Peyer's patch (tissue), 4 donors: ENCODE measurements at regions not wholly inside any gene's neighbourhood (a gene's known extent, or its start where the extent isn't known, plus 50 kb on each side); places are given as distances from the start of the nearest gene placed in this dataset.
A peak's percentile ranks its signal among the peaks of the same experiment; 100 is the strongest.

ENCODE experiments used
- DNase-seq, 3 donors: peaks; one replicate each; pipeline ENCODE4 v3.0.0-alpha.2; 2017 to 2019
- H3K27ac ChIP-seq, 4 donors: fragments of 200-600 bp; sonication (generic); one replicate each; pipeline ENCODE4 v1.5.1; 2016 to 2019
- H3K27me3 ChIP-seq, 2 donors: fragments of 200-600 bp; sonication (generic); one replicate each; pipeline ENCODE4 v1.5.1; 2019
- H3K36me3 ChIP-seq, 3 donors: fragments of 200-600 bp; sonication (generic); one replicate each; pipeline ENCODE4 v1.5.1; 2016 to 2019
- H3K4me1 ChIP-seq, 4 donors: fragments of 200-600 bp; sonication (generic); one replicate each; pipeline ENCODE4 v1.5.1; 2016 to 2019
- H3K4me3 ChIP-seq, 4 donors: fragments of 200-600 bp; sonication (generic); 1 replicate in 3 of 4; 2 replicates in 1 of 4; pipeline ENCODE4 v1.5.1; 2016 to 2019; ENCODE audit warnings: mild to moderate bottlenecking in 1 of 4
- H3K9me3 ChIP-seq, 4 donors: fragments of 200-600 bp; sonication (generic); one replicate each; pipeline ENCODE4 v1.5.1; 2016 to 2019; ENCODE audit warnings: mild to moderate bottlenecking in 1 of 4
- POLR2A ChIP-seq, 2 donors: fragments of 450-650 bp; IDR thresholded peaks; one replicate each; pipeline ENCODE4 v1.5.1; 2017; ENCODE audit warnings: antibody characterized with exemption in 2 of 2, mild to moderate bottlenecking in 2 of 2, moderate library complexity in 2 of 2
- TF ChIP-seq, protein P1 (sequence below), 6 experiments: fragments of 450-650 bp in 4 of 6; fragments of 200-600 bp in 2 of 6; sonication (generic) in 1 of 6; IDR thresholded peaks; one replicate each; pipeline ENCODE4 v1.5.1; 2017 to 2019; ENCODE audit warnings: antibody characterized with exemption in 6 of 6, mild to moderate bottlenecking in 3 of 6, moderate library complexity in 1 of 6

DNA sequence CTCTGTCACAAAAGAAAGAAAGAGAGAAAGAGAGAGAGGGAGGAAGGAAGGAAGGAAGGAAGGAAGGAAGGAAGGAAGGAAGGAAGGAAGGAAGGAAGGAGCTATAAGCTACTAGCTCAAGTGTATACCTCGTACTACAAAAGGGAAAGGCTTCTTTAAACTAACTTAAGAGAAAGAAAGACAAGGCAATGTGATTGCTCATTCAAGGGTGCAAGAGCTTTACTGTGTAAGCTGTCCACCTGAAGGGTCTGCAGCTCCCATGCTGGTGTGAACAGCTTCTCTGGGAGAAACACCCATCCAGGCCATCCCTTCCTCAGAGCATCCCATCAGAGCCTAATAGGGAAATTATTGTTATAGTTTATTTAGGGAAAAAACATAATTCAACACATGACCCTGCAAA, 286.1 kb upstream of the ID2 start:
- no peaks in the 10 kb centered on the region for H3K27me3 ChIP-seq
- no peaks in the 10 kb centered on the region for H3K9me3 ChIP-seq
- TF ChIP-seq, protein P1, sequence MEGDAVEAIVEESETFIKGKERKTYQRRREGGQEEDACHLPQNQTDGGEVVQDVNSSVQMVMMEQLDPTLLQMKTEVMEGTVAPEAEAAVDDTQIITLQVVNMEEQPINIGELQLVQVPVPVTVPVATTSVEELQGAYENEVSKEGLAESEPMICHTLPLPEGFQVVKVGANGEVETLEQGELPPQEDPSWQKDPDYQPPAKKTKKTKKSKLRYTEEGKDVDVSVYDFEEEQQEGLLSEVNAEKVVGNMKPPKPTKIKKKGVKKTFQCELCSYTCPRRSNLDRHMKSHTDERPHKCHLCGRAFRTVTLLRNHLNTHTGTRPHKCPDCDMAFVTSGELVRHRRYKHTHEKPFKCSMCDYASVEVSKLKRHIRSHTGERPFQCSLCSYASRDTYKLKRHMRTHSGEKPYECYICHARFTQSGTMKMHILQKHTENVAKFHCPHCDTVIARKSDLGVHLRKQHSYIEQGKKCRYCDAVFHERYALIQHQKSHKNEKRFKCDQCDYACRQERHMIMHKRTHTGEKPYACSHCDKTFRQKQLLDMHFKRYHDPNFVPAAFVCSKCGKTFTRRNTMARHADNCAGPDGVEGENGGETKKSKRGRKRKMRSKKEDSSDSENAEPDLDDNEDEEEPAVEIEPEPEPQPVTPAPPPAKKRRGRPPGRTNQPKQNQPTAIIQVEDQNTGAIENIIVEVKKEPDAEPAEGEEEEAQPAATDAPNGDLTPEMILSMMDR (IDR thresholded peaks at IDR 0.05) = no peak
- TF ChIP-seq POLR2A (IDR thresholded peaks at IDR 0.05) = no peak
- H3K4me3 ChIP-seq = no peak overlapping the region
- H3K4me1 ChIP-seq = no peaks in the 10 kb centered on the region
- no peak overlapping the region for H3K27ac ChIP-seq
- H3K36me3 ChIP-seq = no peaks in the 10 kb centered on the region
- no peak for DNase-seq

DNA sequence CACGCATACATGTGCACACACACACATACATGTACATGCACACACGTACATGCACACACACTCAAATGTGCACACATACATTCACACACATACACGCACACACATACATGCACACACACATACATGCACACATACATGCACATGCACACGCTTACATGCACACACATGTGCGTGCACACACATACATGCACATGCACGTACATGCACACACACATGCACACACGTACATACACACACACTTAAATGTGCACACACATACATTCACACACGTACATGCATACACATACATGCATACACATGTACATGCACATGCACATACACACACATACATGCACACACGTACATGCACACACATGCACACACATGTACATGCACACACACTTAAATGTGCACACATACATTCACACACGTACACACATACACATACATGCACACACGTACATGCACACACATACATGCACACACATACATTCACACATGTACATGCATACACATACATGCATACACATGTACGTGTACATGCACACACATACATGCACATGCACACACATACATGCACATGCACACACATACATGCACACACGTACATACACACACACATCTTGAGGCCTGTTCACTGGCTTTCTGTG, 283.7 kb upstream of the ID2 start:
- H3K4me1 ChIP-seq = no peaks in the 10 kb centered on the region
- H3K9me3 ChIP-seq = no peaks in the 10 kb centered on the region
- no peak for TF ChIP-seq POLR2A (IDR thresholded peaks at IDR 0.05)
- TF ChIP-seq, protein P1 (IDR thresholded peaks at IDR 0.05) = no peak
- H3K36me3 ChIP-seq = no peaks in the 10 kb centered on the region
- DNase-seq = no peak
- no peaks in the 10 kb centered on the region for H3K27me3 ChIP-seq
- no peak overlapping the region for H3K27ac ChIP-seq
- no peak overlapping the region for H3K4me3 ChIP-seq

DNA sequence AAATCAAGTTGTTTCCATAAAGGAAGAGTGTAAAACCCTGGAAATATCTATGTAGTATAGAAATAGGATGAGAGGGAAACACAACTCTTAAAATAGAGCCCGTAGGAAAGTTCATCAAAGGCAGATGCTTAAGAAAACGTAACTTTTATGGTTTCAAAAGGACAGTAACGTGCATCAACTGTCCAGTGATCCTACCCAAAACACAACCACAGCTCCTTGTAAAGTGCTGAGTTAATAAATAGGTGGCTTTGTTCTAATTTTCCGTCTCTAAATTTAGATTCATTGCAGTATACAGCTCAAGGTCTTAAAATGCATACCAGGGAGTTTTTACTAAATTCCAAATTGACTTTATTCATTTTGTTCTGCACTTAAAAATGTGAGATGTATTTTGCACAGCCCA, 282.1 kb upstream of the ID2 start:
- no peaks in the 10 kb centered on the region for H3K27me3 ChIP-seq
- no peak for DNase-seq
- H3K4me3 ChIP-seq = no peak overlapping the region
- H3K36me3 ChIP-seq = no peaks in the 10 kb centered on the region
- peaks cover 0 to 5% (median 0%) of the 10 kb centered on the region in 4 donors for H3K4me1 ChIP-seq
- no peaks in the 10 kb centered on the region for H3K9me3 ChIP-seq
- H3K27ac ChIP-seq = no peak overlapping the region
- no peak for TF ChIP-seq POLR2A (IDR thresholded peaks at IDR 0.05)
- TF ChIP-seq, protein P1 (IDR thresholded peaks at IDR 0.05) = no peak

- H3K4me1 ChIP-seq = peaks cover 0 to 5% (median 0%) of the 10 kb centered on the region in 4 donors
- no peaks in the 10 kb centered on the region for H3K36me3 ChIP-seq
- no peak overlapping the region for H3K27ac ChIP-seq
- no peak overlapping the region for H3K4me3 ChIP-seq
- H3K9me3 ChIP-seq = no peaks in the 10 kb centered on the region
- TF ChIP-seq, protein P1 (IDR thresholded peaks at IDR 0.05) = no peak
- TF ChIP-seq POLR2A (IDR thresholded peaks at IDR 0.05) = no peak
- no peak for DNase-seq
- no peaks in the 10 kb centered on the region for H3K27me3 ChIP-seq
Measured at GRCh38 chr2:8400196-8400595, 281.7 kb upstream of the ID2 start.

GRCh38 chr2:8402222-8402621, 279.6 kb upstream of the ID2 start:
- Histone ChIP-seq H3K9me3 (no peaks in the 10 kb centered on the region), H3K27me3 (no peaks in the 10 kb centered on the region), H3K36me3 (no peaks in the 10 kb centered on the region), H3K4me3 (no peak overlapping the region), H3K27ac (no peak overlapping the region), H3K4me1 (peaks cover 0 to 5% (median 0%) of the 10 kb centered on the region in 4 donors)
- TF ChIP-seq POLR2A (IDR thresholded peaks at IDR 0.05) = no peak
- TF ChIP-seq, protein P1 (IDR thresholded peaks at IDR 0.05) = no peak
- DNase-seq = no peak

- Histone ChIP-seq H3K27me3 (no peaks in the 10 kb centered on the region), H3K27ac (no peak overlapping the region), H3K4me3 (no peak overlapping the region), H3K4me1 (peaks cover 0 to 5% (median 0%) of the 10 kb centered on the region in 4 donors), H3K36me3 (no peaks in the 10 kb centered on the region), H3K9me3 (no peaks in the 10 kb centered on the region)
- DNase-seq = peak in 2 of 3 donors; percentile 67 to 68
- TF ChIP-seq, protein P1 (IDR thresholded peaks at IDR 0.05) = no peak
- TF ChIP-seq POLR2A (IDR thresholded peaks at IDR 0.05) = no peak
Measured at GRCh38 chr2:8403876-8404275, 278.0 kb upstream of the ID2 start.
